NT2/D1 (cell line): ENCODE measurements at regions not wholly inside any gene's neighbourhood (a gene's known extent, or its start where the extent isn't known, plus 50 kb on each side); places are given as distances from the start of the nearest gene placed in this dataset.

Source experiments
- DNase-seq: peaks from one replicate; pipeline ENCODE4 v3.0.0-alpha.2; 2011; ENCODE audit warnings: low read depth, low spot score
- H3K27me3 ChIP-seq: 2 replicates; pipeline ENCODE4 v1.6.0; 2011; ENCODE audit warnings: mild to moderate bottlenecking; ENCODE audit not compliant: insufficient read length, insufficient read depth
- H3K36me3 ChIP-seq: 2 replicates; pipeline ENCODE4 v1.6.1; 2011; ENCODE audit warnings: mild to moderate bottlenecking, low read length, mixed read lengths; ENCODE audit not compliant: insufficient read depth, insufficient read length
- H3K4me1 ChIP-seq: 2 replicates; pipeline ENCODE4 v1.5.1; 2011; ENCODE audit not compliant: insufficient read depth, insufficient read length
- H3K4me3 ChIP-seq: 2 replicates; pipeline ENCODE4 v1.5.1; 2011; ENCODE audit warnings: low read depth; ENCODE audit not compliant: insufficient read length
- H3K9ac ChIP-seq: 2 replicates; pipeline ENCODE4 v1.6.0; 2011; ENCODE audit warnings: low read depth; ENCODE audit not compliant: insufficient read length
- H3K9me3 ChIP-seq: 2 replicates; pipeline ENCODE4 v1.5.1; 2011; ENCODE audit warnings: mild to moderate bottlenecking, low read length; ENCODE audit not compliant: insufficient read depth
- SUZ12 ChIP-seq: IDR thresholded peaks from 2 replicates; pipeline ENCODE4 v1.6.1; 2011; ENCODE audit not compliant: insufficient read length, insufficient read depth; ENCODE audit errors: extremely low read depth
- YY1 ChIP-seq: IDR thresholded peaks from 2 replicates; pipeline ENCODE4 v1.6.1; 2011; ENCODE audit not compliant: insufficient read length, insufficient read depth
- ZNF274 ChIP-seq: IDR thresholded peaks from 2 replicates; pipeline ENCODE4 v1.6.1; 2011; ENCODE audit warnings: mild to moderate bottlenecking, low read depth, low read length

- Histone ChIP-seq H3K27me3 (peaks cover 55% of the 10 kb centered on the region), H3K9ac (no peak overlapping the region), H3K4me3 (no peak overlapping the region), H3K4me1 (no peaks in the 10 kb centered on the region), H3K36me3 (no peaks in the 10 kb centered on the region), H3K9me3 (no peaks in the 10 kb centered on the region)
- TF ChIP-seq YY1 = no peak
- no peak for TF ChIP-seq ZNF274
- no peak for TF ChIP-seq SUZ12
- no peak for DNase-seq
These were observed 450.6 kb downstream of the TSN start for GRCh38 chr2:122206101-122206500.

GRCh38 chr2:122209377-122209776 lies 453.9 kb downstream of the TSN start:
- TF ChIP-seq YY1 (no peak), SUZ12 (no peak), ZNF274 (no peak)

GRCh38 chr2:122210065-122210464 lies 454.6 kb downstream of the TSN start:
- H3K9ac ChIP-seq = no peak overlapping the region
- DNase-seq = no peak
- no peaks in the 10 kb centered on the region for H3K9me3 ChIP-seq
- no peak overlapping the region for H3K4me3 ChIP-seq
- H3K27me3 ChIP-seq = peaks cover 36% of the 10 kb centered on the region
- TF ChIP-seq YY1 (no peak), ZNF274 (no peak), SUZ12 (no peak)
- no peaks in the 10 kb centered on the region for H3K36me3 ChIP-seq
- H3K4me1 ChIP-seq = no peaks in the 10 kb centered on the region

More at GRCh38 chr2:122209377-122209776, 453.9 kb downstream of the TSN start:
- Histone ChIP-seq H3K27me3 (peaks cover 43% of the 10 kb centered on the region), H3K4me3 (no peak overlapping the region), H3K9ac (no peak overlapping the region), H3K4me1 (no peaks in the 10 kb centered on the region), H3K36me3 (no peaks in the 10 kb centered on the region), H3K9me3 (no peaks in the 10 kb centered on the region)
- no peak for DNase-seq

GRCh38 chr2:122210898-122211856 lies 455.7 kb downstream of the TSN start:
- Histone ChIP-seq H3K36me3 (no peaks in the 10 kb centered on the region), H3K4me1 (no peaks in the 10 kb centered on the region), H3K27me3 (peaks cover 31% of the 10 kb centered on the region), H3K9me3 (no peaks in the 10 kb centered on the region), H3K4me3 (no peak overlapping the region), H3K9ac (no peak overlapping the region)
- TF ChIP-seq YY1 (no peak), ZNF274 (no peak), SUZ12 (no peak)
- no peak for DNase-seq

- no peak for TF ChIP-seq YY1
- TF ChIP-seq ZNF274 = no peak
- TF ChIP-seq SUZ12 = no peak
- no peaks in the 10 kb centered on the region for H3K9me3 ChIP-seq
- H3K27me3 ChIP-seq = peaks cover 10% of the 10 kb centered on the region
- DNase-seq = no peak
- no peaks in the 10 kb centered on the region for H3K36me3 ChIP-seq
- H3K4me3 ChIP-seq = no peak overlapping the region
- H3K4me1 ChIP-seq = no peaks in the 10 kb centered on the region
- H3K9ac ChIP-seq = no peak overlapping the region
These were observed 457.9 kb downstream of the TSN start for GRCh38 chr2:122213312-122213711.

GRCh38 chr2:122216071-122216470 lies 460.6 kb downstream of the TSN start:
- no peaks in the 10 kb centered on the region for H3K36me3 ChIP-seq

GRCh38 chr2:122216901-122217300 lies 461.4 kb downstream of the TSN start:
- no peaks in the 10 kb centered on the region for H3K4me1 ChIP-seq
- no peak overlapping the region for H3K4me3 ChIP-seq
- DNase-seq = no peak
- TF ChIP-seq ZNF274 = no peak
- no peaks in the 10 kb centered on the region for H3K36me3 ChIP-seq
- H3K9me3 ChIP-seq = no peaks in the 10 kb centered on the region
- no peaks in the 10 kb centered on the region for H3K27me3 ChIP-seq
- no peak overlapping the region for H3K9ac ChIP-seq

More at GRCh38 chr2:122216071-122216470, 460.6 kb downstream of the TSN start:
- no peaks in the 10 kb centered on the region for H3K27me3 ChIP-seq
- no peak overlapping the region for H3K4me3 ChIP-seq
- no peak overlapping the region for H3K9ac ChIP-seq
- H3K4me1 ChIP-seq = no peaks in the 10 kb centered on the region
- DNase-seq = no peak
- no peaks in the 10 kb centered on the region for H3K9me3 ChIP-seq
- TF ChIP-seq SUZ12 = no peak
- no peak for TF ChIP-seq YY1
- TF ChIP-seq ZNF274 = no peak
